ENCODE measurements at regions not wholly inside any gene's neighbourhood (a gene's known extent, or its start where the extent isn't known, plus 50 kb on each side); places are given as distances from the start of the nearest gene placed in this dataset.

DNA sequence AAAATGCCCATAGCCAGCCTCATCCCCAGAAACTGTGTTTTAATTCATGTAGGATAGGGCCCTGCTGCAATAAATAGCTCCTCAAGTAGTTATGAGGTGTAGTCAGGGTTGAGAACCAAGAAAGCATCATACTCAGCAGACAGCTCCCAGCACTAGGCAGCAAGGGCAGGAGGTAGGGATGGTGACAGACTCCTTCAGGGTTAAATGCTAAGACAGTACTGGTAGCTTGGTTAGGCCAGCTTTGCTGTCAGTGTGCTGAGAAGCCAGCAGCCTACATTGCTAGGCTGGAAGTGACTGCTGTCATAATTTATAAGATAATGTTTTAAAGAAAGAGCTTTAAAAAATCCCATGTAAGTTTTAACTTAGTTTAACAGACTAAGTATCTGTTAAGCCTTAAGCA is 113.9 kb upstream of the IMMP2L start:
- no peak for DNase-seq (ENCODE audit: low read depth)

DNA sequence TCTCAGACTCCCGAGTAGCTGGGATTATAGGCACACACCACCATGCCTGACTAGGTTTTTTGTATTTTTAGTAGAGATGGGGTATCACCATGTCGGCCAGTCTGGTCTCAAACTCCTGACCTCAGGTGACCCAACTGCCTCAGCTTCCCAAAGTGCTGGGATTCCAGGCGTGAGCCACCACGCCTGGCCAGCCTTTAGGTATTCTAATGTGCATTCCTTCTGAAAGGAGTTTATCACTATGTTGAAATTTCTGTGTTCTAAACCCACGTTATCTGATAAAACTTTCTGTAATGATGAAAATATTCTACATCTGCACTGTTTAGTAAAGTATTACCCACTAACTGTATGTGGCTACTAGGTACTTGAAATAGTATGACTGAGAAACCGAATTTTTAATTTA is 110.6 kb upstream of the IMMP2L start:
- DNase-seq (ENCODE audit: low read depth) = no peak

DNA sequence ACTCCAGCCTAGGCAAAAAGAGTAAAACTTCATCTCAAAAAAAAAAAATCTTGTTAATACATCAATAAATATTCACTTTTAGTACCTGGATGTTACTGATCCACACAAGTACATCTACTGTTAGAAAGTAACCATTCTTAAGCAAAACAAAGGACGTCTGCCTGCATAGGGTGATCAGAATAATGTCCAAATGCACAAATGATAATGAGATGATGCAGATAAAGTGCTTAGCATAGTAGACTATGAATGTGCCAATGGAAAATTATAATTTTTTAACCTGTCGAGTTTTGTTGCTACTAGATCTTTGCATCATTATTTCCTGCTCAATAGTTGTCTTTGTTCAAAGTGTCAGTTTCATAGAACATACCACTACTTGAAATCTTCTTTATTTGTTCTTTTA is 109.6 kb upstream of the IMMP2L start:
- no peak for DNase-seq (ENCODE audit: low read depth)

DNA sequence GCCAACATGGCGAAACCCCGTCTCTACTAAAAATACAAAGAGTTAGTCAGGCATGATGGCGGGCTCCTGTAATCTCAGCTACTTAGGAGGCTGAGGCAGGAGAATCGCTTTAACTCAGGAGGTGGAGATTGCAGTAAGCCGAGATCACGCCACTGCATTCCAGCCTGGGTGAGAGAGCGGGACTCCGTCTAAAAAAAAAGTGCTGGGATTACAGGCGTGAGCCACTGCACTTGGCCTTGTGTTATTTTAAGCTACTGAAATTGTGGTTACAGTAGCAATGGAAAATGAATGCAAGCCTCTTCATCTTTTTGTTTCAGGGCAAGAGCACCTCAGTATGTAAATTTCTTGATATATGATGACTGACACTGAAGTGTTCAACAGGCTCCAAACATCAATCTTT is 106.4 kb upstream of the IMMP2L start:
- no peak for DNase-seq (ENCODE audit: low read depth)

DNA sequence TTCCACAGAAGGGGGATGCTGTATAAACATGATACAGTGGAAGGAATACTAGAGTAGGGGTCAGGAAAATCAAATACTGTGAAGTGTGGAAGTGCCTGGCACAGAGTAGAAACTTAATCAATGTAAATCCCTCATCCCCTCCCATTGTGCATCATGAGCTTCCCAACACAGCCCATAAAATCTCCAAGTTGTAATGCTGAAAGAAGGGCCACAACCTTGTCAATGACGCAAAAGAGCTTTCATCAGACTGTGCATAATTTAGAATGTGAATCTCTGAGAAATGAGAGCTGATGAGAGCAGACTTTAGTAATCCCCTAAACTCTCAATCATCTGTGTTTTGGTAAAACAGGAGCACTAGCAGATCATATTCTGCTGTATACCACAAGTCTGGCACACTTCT is 105.2 kb upstream of the IMMP2L start:
- DNase-seq (ENCODE audit: low read depth) = no peak

DNA sequence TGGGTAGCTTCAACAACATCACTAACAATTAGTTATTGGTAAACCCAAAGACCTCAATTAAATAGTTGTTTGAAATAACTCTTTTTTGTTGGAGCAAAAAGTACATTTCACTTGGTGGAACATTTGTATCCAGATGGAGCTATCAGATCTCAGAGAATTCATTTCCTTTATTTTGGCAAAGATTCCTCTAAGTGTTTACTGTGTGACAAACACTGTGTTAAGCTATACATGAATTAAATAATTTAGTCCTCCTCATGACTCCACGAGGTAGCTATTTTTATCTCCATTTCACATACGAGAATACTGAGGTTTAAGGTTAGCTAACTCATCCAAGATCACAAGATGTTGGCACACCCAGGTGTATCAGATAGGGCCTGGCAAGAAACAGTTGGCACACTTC is 104.0 kb upstream of the IMMP2L start:
- no peak for DNase-seq (ENCODE audit: low read depth)

DNA sequence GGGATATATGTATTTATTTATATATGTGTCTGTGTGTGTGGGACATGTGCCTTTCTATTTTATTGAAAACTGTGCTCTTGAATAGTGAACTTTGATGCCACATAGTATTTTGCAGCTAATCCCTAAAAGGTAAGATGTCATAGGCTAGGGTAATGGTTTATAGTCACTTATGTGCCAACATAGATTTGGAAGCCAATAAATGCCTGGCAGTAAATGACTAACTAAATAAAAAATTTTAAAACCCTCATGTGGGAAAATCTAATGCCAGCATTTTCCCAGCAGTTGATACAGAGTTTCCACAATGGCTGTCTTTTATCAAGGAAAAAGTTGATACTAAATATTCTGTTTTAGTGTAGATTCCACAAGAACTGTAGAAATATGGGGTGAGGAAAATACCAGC is 101.5 kb upstream of the IMMP2L start:
- DNase-seq (ENCODE audit: low read depth) = no peak

DNA sequence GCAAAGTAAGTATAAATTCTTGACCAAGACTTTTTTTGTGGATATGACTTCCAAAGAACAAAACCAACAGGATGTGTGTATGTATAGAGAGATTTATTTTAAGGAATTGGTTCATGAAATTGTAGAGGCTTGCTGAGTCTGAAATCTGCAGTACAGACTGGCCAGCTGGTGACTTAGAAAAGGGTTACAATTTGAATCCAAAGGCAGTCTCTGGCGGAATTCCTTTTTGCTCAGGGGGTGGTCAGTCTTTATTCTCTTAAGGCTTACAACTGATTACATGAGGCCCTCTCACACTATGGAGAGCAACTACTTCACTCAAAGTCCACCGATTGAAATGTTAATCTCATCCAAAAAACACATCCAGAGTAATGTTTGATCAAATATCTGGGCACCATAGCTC is 100.1 kb upstream of the IMMP2L start:
- no peak for DNase-seq (ENCODE audit: low read depth)

DNA sequence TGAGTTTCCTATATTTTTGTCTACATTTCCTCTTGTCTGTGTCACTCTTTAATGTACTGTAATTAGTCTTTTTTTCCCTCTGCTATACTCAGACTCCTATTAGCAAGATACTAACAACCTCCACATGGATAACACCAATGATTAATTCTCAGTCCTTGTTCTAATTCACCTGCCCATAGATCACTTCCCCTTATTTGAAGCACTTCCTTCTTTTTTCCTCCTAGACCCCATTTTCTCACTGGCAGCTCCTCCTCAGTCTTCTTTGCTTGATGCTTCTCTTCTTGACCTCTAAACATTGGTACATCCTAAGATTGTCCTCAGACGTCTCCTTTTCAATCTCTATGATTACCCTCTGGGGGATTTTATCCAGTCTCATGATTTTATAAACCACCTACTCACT is 98.2 kb upstream of the IMMP2L start:
- DNase-seq (ENCODE audit: low read depth) = no peak

DNA sequence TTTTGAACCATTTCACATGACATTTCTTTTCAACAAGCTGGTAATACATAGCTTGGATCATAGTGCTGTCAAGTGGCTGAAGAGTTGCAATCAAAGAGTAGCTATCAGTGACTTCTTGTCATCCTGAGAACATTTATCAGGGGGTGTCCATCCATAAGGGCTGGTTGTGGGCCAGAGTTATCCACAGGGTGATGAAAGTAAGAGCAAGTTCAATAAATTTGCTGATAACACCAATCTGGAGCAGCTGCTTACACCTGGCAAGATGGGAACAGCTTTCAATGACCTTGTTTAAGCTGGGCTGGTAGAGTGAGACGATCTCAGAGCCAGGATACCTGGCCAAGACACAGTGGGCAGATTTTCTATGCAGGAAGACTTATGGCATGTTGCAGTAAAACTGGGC is 96.3 kb upstream of the IMMP2L start:
- DNase-seq (ENCODE audit: low read depth) = no peak

DNA sequence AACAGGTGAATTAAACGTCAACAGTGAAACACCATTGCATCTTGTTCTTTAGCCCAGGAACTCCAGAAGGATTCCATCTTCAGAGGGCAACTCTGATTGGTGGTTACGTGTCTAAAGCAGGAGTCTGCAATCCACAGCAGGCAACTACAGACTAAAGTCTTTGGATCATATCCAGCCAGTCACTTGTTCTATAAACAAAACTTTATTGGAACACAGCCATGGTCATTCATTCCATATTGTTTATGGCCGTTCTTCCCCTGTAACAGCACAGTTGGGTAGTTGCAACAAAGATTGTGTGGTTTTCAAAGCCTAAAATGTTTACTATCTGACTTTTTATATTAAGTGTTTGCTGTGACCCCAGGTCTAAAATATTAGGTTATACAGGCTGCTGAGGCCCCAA is 94.7 kb upstream of the IMMP2L start:
- no peak for DNase-seq (ENCODE audit: low read depth)

DNA sequence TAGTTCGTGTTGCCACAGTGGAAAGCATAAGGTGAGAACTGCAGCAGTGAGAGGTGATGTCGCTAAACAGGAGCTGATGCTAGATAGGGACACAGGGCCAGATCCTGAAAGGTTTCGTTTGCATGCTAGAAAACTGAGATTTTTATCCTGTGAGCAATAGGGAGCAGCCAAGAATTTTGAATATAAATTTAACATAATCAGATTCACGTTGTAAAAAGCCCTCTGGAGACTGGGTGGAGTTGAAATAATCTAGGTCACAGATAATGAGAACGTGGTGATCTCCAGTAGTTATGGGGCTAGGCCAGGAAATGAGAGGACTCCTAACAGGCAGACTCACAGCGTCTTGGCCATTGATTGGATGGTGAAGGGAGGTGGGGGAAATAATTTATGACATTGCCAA is 92.1 kb upstream of the IMMP2L start:
- no peak for DNase-seq (ENCODE audit: low read depth)

DNA sequence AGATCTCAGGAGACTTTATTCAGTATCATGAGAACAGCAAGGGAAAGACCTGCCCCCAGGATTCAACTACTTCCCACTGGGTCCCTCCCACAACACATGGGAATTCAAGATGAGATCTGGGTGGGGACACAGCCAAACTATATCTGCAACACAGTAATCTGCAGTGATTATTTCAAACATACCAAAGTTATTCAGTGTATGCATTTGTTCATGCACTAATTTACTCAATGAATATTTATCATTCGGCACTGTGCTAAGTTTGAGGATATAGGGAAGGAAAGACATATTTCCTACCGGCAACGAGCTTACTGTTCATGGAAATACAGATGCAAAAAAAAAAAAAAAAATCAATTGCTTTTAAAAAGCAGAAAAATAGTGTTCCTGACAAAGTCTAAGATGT is 91.6 kb upstream of the IMMP2L start:
- DNase-seq (ENCODE audit: low read depth) = no peak

DNA sequence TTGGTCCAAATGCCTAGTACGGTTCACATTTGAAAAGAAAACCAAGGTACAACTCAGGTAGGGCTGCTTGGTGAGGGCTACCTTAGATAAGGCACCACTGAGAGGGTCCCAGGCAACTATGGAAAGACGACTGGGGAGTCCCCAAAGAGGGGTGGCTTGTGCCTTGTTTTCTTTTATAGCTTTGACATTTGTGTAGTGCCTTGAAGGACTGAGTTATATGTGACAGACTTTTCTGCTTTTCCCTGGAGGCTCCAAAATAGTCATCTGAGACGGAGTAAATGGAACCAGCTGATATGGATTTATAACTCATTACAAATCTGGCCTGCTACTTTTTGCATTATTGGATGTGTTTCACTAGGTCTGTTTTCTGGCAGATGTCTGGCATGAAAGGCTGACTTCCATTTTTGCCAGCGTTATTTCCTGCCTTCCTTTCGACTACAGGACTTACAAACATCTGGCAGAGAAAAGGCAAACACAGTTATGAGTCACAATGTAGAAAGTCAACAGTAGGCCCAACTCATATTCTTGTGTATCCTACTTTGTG is 88.2 kb upstream of the IMMP2L start:
- peak; percentile 47 for DNase-seq (ENCODE audit: low read depth)

DNA sequence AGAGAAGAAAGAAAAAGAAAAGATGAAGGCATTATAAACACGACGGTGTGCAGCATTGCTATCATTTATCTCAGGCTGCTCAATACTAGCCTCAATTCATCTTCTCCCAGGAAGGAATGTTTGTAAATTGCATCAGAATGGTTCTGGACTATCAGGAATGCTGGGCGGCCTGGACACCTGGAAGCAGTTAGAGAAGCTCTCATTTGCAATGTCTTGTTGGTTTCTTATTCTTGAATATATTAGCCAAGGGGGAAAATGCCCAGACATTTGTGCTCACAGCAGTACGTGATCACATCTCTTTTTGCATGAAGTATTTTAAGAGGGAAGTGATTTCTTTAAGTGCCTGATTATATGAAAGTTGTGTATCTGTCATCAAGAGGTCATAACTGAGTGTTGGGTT is 85.6 kb upstream of the IMMP2L start:
- no peak for DNase-seq (ENCODE audit: low read depth)

DNA sequence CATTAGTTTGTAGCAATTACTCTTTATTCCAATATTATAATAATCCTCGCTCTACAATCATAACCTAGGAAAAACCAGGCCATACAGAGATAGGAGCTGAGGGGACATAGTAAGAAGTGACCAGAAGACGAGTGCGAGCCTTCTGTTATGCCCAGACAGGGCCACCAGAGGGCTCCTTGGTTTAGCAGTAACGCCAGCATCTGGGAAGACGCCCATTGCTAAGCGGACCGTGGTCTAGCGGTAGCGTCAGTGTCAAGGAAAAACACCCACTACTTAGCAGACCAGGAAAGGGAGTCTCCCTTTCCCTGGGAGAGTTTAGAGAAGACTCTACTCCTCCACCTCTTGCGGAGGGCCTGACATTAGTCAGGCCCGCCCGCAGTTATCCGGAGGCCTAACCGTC is 82.3 kb upstream of the IMMP2L start:
- peak; percentile 14 for DNase-seq (ENCODE audit: low read depth)

DNA sequence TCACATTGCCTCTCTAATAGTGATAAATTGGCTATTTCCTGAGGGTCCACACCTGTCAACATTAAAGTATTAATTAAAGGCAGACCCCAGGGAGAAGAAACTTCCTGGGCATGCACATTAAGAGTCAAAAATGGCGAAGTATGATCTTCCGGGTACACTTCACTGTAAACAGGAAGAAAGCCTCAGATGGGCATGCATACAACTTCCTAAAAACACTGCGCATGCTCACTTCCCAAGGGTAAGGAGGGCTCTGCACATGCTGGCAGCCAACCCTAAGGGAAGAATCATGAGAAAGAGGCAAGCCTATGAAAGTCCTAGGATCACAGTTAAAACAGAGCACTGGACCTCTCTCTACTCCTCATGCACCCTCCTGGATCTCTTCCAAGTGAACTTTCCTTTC is 80.1 kb upstream of the IMMP2L start:
- no peak for DNase-seq (ENCODE audit: low read depth)

DNA sequence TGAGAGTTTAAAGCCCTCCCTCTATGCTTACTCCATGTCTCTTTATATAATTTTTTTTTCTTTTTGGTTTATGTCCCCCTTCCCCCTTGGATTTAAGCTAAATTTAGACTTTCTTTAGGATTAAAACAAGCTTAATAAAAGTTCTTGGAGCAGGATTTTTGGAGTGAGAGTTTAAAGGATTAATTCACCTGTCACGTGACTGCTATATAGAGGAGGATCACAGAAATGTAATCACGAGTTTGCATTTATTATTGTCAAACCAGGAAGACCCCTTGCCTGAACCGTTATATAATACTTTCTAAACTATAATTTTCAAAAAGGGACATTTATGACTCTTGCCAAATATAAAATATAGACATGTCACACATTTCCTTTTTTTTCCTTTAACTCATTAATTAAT is 78.1 kb upstream of the IMMP2L start:
- no peak for DNase-seq (ENCODE audit: low read depth)

DNA sequence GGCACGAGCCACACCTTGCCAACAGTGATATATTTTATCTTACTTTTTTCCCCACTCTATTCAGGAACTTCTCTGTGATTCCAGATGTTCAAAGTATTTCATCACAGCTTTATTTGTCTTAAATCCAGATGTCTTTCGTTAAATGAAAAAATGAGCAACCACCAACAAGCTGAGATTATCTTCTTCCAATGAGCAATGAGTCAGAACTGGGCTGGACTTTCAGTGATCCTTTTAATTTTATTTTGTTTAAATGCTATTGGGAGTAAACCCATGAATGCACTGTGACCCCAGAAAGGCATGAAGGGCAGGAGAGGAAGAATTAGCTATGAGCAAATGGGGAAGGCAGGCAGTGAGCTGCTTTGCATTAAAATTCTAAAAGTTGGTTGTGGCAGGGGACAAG is 77.6 kb upstream of the IMMP2L start:
- DNase-seq (ENCODE audit: low read depth) = peak; percentile 7

DNA sequence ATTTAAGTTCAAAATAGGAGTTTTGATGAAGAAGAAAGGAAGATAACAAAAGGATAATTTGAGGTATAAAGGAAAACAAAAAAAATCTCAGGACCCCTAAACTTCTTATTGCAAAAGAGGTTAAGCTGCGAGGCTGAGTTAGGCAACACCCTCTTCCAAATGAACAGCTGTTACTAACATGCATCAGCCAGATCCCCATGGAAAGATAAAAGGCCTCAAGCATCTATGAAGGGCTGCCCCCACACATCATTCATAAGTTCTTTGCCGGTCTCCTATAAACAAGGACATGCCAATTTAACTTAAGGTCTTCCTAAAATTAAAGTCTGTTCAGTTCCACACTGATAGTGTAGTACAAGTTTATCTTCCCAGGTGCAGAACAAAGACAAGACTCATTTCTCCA is 75.8 kb upstream of the IMMP2L start:
- no peak for DNase-seq (ENCODE audit: low read depth)

DNA sequence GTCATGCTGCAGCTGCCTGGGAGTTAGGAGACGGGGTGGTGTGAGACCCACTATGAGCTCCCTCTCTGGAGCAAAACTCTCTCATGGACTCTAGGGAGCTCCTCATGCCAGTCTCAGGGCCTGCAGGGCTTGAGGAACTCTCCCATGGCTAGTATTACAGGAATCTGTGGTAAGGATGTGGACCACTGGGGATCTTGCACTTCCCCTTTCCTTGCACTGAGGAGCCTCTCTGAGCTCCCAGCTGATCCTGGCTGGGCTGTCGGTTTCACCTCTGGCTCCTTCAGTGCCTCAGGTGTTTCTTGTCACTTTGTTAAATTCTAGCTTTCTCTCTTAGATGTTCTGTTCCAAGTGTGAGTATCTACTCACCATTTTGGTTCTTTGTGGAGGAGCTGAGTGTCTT is 71.6 kb upstream of the IMMP2L start:
- DNase-seq (ENCODE audit: low read depth) = no peak

DNA sequence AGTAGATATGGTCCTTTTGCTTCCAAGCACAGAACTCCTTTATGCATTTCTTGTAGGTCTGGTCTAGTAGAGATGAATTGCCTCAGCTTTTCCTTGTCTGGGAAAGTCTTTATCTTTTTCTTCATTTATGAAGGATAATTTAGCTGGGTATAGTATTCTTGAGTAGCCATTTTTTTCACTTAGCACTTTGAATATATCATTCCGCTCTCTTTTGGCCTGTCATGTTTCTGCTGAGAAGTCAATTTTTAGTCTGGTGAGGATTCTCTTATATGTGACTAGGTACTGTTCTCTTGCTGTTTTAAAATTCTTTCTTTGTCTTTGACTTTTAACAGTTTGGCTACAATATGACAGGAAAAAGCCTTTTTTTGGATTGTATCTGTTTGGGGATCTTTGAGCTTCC is 68.6 kb upstream of the IMMP2L start:
- DNase-seq (ENCODE audit: low read depth) = no peak

DNA sequence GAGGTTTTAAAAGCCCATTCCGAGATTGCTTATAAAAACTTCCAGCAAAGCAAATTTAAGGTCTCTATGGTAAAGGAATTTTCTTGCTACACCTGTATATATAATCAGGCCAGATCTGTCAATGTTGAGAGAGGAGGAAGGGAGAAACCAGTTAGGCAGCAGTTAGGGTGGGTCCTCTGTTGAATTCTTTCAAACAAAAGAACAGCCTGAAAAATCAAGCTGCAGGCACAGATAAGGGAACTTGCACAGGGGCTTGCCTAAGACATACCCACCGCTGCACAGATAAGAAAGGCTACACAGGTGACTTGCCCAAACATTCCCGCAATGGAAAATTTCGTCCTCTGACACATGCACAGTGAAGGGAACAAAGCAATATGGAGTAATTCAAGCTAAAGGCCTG is 59.8 kb upstream of the IMMP2L start:
- no peak for DNase-seq (ENCODE audit: low read depth)
